Colonic mucosa (tissue), 4 donors: ENCODE measurements at regions not wholly inside any gene's neighbourhood (a gene's known extent, or its start where the extent isn't known, plus 50 kb on each side); places are given as distances from the start of the nearest gene placed in this dataset.

Experiments used
- DNase-seq: peaks from one replicate; pipeline ENCODE4 v3.0.0-alpha.2; 2020
- H3K27ac ChIP-seq: fragments of 200-600 bp; one replicate; pipeline ENCODE4 v1.8.0; 2021
- H3K27me3 ChIP-seq: fragments of 200-600 bp; one replicate; pipeline ENCODE4 v1.8.0; 2021
- H3K36me3 ChIP-seq: fragments of 200-600 bp; one replicate; pipeline ENCODE4 v1.8.0; 2021
- H3K4me1 ChIP-seq: fragments of 200-600 bp; one replicate; pipeline ENCODE4 v1.8.0; 2021; ENCODE audit warnings: mild to moderate bottlenecking
- H3K4me3 ChIP-seq: fragments of 200-600 bp; one replicate; pipeline ENCODE4 v1.8.0; 2021
- H3K9ac ChIP-seq, 2 donors: one replicate each; pipeline ENCODE4 v1.7.0; 2013; ENCODE audit warnings: control low read depth in 2 of 2, low read depth in 2 of 2, low read length in 2 of 2
- H3K9me3 ChIP-seq: fragments of 200-600 bp; one replicate; pipeline ENCODE4 v1.8.0; 2021
- intact Hi-C: fragments of 100-400 bp; cut with DNase I; formaldehyde crosslinking; loops from one replicate; pipeline ENCODE4 v1.14.1; 2022
- TF ChIP-seq, protein P1 (sequence below): fragments of 200-600 bp; IDR thresholded peaks from one replicate; pipeline ENCODE4 v1.8.0; 2022; ENCODE audit warnings: antibody characterized with exemption, mild to moderate bottlenecking
- donor health status: healthy.
- donor health status: DM: no; HTN: no; CAD: no.
- donor health status: DM: no; HTN: no; CAD: no.

DNA sequence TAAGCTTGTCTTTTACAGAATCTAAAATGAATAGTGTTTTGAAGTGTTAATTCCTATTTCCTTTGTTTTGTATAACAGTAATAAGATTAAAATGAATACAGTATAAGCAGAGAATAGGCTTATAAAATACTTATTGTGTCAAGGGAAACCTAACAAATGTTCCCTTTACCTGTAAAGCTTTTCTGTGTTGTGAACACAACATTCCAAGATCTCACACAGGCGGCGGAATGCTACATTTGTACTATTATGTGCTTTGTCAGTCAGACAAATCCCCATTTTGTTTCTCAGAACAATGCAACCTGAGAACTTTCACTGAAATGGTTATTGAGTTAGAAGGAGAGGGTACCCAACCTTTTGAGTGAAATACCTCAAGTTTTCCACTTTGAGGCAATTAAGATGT, 1170.3 kb downstream of the OLFM4 start:
- TF ChIP-seq, protein P1, sequence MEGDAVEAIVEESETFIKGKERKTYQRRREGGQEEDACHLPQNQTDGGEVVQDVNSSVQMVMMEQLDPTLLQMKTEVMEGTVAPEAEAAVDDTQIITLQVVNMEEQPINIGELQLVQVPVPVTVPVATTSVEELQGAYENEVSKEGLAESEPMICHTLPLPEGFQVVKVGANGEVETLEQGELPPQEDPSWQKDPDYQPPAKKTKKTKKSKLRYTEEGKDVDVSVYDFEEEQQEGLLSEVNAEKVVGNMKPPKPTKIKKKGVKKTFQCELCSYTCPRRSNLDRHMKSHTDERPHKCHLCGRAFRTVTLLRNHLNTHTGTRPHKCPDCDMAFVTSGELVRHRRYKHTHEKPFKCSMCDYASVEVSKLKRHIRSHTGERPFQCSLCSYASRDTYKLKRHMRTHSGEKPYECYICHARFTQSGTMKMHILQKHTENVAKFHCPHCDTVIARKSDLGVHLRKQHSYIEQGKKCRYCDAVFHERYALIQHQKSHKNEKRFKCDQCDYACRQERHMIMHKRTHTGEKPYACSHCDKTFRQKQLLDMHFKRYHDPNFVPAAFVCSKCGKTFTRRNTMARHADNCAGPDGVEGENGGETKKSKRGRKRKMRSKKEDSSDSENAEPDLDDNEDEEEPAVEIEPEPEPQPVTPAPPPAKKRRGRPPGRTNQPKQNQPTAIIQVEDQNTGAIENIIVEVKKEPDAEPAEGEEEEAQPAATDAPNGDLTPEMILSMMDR, result no peak
- Histone ChIP-seq H3K9me3 (no peaks in the 10 kb centered on the region), H3K27ac (no peak overlapping the region), H3K4me1 (no peaks in the 10 kb centered on the region), H3K27me3 (no peaks in the 10 kb centered on the region), H3K9ac (no peak overlapping the region), H3K36me3 (no peaks in the 10 kb centered on the region), H3K4me3 (no peak overlapping the region)
- no peak for DNase-seq
- intact Hi-C loops, result no loop called here

DNA sequence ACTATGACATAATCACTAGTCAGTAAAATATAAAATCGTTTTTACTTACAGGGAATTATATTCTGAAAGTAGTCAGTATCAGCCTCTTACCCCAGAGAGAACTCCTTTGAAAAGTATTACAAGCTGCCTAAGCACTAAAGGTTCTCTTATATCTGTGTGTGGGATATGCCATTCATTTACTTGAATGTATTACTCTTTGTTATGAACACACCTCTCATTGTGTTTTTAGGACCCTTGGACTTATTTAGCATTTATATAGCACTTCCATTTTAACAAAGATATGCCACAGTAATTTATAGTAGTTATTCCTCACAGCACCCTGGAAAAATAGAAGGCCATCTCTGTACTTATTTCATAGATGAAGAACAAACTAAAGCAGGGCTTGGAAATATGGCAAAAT, 1178.0 kb downstream of the OLFM4 start:
- no peaks in the 10 kb centered on the region for H3K27me3 ChIP-seq
- intact Hi-C loops, result no loop called here
- no peaks in the 10 kb centered on the region for H3K9me3 ChIP-seq
- H3K36me3 ChIP-seq, result no peaks in the 10 kb centered on the region
- no peaks in the 10 kb centered on the region for H3K4me1 ChIP-seq
- H3K9ac ChIP-seq, result no peak overlapping the region
- TF ChIP-seq, protein P1, result no peak
- DNase-seq, result no peak
- H3K4me3 ChIP-seq, result no peak overlapping the region
- no peak overlapping the region for H3K27ac ChIP-seq

DNA sequence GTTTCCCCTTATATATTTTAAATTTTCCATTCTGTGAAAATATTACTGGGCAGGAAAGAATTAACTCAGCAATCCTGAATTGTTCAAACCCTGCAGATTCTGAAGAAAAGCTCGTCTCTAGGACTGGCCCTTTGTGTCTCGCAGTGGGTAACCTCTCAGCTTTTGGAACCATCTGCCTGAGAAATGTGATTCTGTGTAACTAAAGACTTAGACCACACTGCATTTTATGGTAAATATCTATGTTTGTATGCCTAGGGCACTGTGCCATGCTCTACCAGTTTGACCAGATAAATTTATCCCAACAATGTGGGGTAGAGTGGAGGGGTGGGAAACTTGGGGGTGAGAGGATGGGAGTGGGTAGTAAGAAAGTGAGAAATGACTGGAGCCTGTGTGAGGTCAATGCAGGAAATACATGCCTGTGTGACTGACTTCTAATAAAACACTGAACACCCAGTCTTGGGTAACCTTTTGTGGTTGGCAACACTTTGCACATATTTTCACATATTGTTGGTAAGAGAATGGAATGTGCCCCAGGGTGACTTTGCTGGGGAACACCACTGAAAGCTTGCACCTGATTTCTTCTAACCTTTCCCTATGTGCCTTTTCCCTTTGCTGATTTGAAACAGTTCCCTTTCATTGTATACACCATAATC, 1181.9 kb downstream of the OLFM4 start:
- no peak overlapping the region for H3K4me3 ChIP-seq
- H3K36me3 ChIP-seq, result no peaks in the 10 kb centered on the region
- no peaks in the 10 kb centered on the region for H3K27me3 ChIP-seq
- intact Hi-C loops, result no loop called here
- no peak for DNase-seq
- no peaks in the 10 kb centered on the region for H3K9me3 ChIP-seq
- no peak overlapping the region for H3K9ac ChIP-seq
- no peaks in the 10 kb centered on the region for H3K4me1 ChIP-seq
- no peak overlapping the region for H3K27ac ChIP-seq
- TF ChIP-seq, protein P1, result no peak

GRCh38 chr13:54216221-54216620, 1187.6 kb downstream of the OLFM4 start:
- no peaks in the 10 kb centered on the region for H3K27me3 ChIP-seq
- H3K9ac ChIP-seq, result no peak overlapping the region
- TF ChIP-seq, protein P1, result no peak
- H3K4me3 ChIP-seq, result no peak overlapping the region
- H3K36me3 ChIP-seq, result no peaks in the 10 kb centered on the region
- no peaks in the 10 kb centered on the region for H3K9me3 ChIP-seq
- intact Hi-C loops, result no loop called here
- DNase-seq, result no peak
- H3K27ac ChIP-seq, result no peak overlapping the region
- H3K4me1 ChIP-seq, result no peaks in the 10 kb centered on the region

DNA sequence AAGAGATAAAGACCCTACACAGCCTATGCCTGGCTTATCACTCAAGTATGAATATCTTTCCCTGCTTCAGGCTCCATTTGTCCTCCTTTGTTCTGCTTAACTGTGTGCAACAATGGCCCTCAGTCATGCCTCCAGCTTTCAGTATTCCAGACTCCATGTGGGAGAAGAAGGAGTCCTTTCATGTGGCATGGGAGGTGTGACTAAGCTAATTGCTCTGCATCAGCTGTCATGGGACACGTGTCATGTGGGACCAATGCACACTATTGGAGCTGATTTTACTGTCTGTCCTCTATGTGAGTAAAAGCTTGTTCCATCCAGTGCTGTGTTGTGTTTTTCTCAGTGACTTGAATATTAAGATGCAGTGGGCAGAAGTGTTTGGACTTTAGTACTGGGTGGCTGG, 1198.3 kb downstream of the OLFM4 start:
- H3K27ac ChIP-seq, result no peak overlapping the region
- H3K4me1 ChIP-seq, result no peaks in the 10 kb centered on the region
- TF ChIP-seq, protein P1, result no peak
- H3K36me3 ChIP-seq, result no peaks in the 10 kb centered on the region
- H3K4me3 ChIP-seq, result no peak overlapping the region
- intact Hi-C loops, result no loop called here
- DNase-seq, result no peak
- no peak overlapping the region for H3K9ac ChIP-seq
- H3K27me3 ChIP-seq, result no peaks in the 10 kb centered on the region
- H3K9me3 ChIP-seq, result no peaks in the 10 kb centered on the region
